Ishikawa (cell line): ENCODE measurements at regions not wholly inside any gene's neighbourhood (a gene's known extent, or its start where the extent isn't known, plus 50 kb on each side); places are given as distances from the start of the nearest gene placed in this dataset.
A peak's percentile ranks its signal among the peaks of the same experiment; 100 is the strongest.

Source experiments
- CEBPB ChIP-seq: IDR thresholded peaks from 2 replicates; pipeline ENCODE4 v1.6.1; 2012
- CREB1 ChIP-seq: IDR thresholded peaks from 2 replicates; pipeline ENCODE4 v1.6.1; 2012; ENCODE audit warnings: low read depth
- EGR1 ChIP-seq: IDR thresholded peaks from 2 replicates; pipeline ENCODE4 v1.6.1; 2012
- EP300 ChIP-seq: IDR thresholded peaks from 2 replicates; pipeline ENCODE4 v1.6.1; 2012; ENCODE audit warnings: borderline replicate concordance
- FOXM1 ChIP-seq: IDR thresholded peaks from 2 replicates; pipeline ENCODE4 v1.6.1; 2012; ENCODE audit warnings: low read depth, borderline replicate concordance
- NFIC ChIP-seq: IDR thresholded peaks from 2 replicates; pipeline ENCODE4 v1.6.1; 2012
- RAD21 ChIP-seq: IDR thresholded peaks from 2 replicates; pipeline ENCODE4 v1.6.1; 2012; ENCODE audit warnings: low read depth
- TAF1 ChIP-seq: IDR thresholded peaks from 2 replicates; pipeline ENCODE4 v1.6.1; 2012; ENCODE audit warnings: low read depth, mild to moderate bottlenecking
- TCF12 ChIP-seq: IDR thresholded peaks from 2 replicates; pipeline ENCODE4 v1.6.1; 2012; ENCODE audit warnings: low read depth
- TEAD4 ChIP-seq: IDR thresholded peaks from 2 replicates; pipeline ENCODE4 v1.6.1; 2012
- YY1 ChIP-seq: IDR thresholded peaks from 2 replicates; pipeline ENCODE4 v1.6.1; 2012; ENCODE audit warnings: low read depth
- ZBTB7A ChIP-seq: IDR thresholded peaks from 2 replicates; pipeline ENCODE4 v1.6.1; 2012; ENCODE audit warnings: low read depth
- TF ChIP-seq, protein P1 (sequence below): IDR thresholded peaks from 2 replicates; pipeline ENCODE4 v1.6.1; 2012
- TF ChIP-seq, protein P2 (sequence below): IDR thresholded peaks from 2 replicates; pipeline ENCODE4 v1.6.1; 2012; ENCODE audit warnings: low read depth, mild to moderate bottlenecking
- TF ChIP-seq, protein P3 (sequence below): IDR thresholded peaks from 2 replicates; pipeline ENCODE4 v1.6.1; 2012

DNA sequence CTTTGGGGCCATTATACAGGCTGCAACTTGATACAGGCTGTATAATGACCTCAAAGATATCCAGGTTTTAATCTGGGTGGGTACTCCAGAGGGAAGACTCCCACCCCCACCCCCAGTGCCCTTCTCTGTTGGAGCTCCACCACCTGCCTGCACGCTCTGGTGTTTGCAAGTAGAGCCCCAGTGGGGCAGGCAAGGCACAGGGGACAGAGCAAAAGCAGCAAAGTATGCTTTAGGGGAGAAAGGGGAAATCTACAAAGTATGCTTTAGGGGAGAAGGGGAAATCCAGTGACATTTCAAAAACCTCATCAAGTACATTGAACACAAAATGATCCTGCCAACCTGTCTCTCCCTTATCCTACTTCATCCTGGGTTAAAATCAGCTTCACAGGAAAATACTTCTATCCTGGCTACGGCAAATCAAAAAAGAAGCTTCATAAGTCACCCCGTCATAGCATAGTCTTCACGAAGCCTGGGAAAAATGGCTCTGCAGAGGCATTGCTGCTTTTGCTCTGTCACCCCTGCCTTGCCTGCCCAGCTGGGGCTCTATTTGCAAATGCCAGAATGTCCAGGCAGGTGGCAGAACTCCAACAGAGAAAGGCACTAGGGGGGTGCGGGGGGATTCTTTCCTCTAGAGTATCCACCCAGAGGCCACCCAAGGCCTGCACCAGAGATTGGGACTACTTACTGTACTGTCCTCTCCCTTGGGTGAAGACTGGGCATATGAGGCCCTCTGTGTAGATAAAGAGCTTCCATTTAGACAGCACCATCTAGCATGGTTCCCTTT lies 60.9 kb upstream of the ATP11B start:
- no peak for TF ChIP-seq CEBPB

DNA sequence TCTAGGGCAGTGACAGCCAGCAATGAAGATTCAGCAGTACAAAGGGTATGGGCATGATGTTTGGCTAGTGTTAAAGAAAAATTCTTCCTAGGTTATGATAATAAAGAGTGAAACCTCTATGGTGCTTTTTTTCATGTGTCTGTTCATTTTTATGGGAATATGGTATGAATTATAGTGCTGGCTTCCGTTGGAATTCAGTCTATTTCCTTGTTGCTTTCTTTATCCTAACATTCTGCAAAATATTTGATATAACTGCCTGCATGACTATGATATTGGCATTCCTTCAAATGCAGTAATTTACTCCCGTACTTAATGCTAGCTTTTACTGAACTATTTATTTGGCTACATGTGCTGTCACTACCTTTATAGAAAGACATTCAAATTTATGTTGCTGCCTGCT lies 57.6 kb upstream of the ATP11B start:
- TF ChIP-seq CREB1 (no peak), NFIC (no peak), RAD21 (no peak), TCF12 (no peak), TEAD4 (no peak), FOXM1 (no peak), TAF1 (no peak), CEBPB (no peak), EP300 (no peak), YY1 (no peak), ZBTB7A (no peak), EGR1 (no peak)
- TF ChIP-seq, protein P1, sequence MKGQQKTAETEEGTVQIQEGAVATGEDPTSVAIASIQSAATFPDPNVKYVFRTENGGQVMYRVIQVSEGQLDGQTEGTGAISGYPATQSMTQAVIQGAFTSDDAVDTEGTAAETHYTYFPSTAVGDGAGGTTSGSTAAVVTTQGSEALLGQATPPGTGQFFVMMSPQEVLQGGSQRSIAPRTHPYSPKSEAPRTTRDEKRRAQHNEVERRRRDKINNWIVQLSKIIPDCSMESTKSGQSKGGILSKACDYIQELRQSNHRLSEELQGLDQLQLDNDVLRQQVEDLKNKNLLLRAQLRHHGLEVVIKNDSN: no peak
- TF ChIP-seq, protein P2, sequence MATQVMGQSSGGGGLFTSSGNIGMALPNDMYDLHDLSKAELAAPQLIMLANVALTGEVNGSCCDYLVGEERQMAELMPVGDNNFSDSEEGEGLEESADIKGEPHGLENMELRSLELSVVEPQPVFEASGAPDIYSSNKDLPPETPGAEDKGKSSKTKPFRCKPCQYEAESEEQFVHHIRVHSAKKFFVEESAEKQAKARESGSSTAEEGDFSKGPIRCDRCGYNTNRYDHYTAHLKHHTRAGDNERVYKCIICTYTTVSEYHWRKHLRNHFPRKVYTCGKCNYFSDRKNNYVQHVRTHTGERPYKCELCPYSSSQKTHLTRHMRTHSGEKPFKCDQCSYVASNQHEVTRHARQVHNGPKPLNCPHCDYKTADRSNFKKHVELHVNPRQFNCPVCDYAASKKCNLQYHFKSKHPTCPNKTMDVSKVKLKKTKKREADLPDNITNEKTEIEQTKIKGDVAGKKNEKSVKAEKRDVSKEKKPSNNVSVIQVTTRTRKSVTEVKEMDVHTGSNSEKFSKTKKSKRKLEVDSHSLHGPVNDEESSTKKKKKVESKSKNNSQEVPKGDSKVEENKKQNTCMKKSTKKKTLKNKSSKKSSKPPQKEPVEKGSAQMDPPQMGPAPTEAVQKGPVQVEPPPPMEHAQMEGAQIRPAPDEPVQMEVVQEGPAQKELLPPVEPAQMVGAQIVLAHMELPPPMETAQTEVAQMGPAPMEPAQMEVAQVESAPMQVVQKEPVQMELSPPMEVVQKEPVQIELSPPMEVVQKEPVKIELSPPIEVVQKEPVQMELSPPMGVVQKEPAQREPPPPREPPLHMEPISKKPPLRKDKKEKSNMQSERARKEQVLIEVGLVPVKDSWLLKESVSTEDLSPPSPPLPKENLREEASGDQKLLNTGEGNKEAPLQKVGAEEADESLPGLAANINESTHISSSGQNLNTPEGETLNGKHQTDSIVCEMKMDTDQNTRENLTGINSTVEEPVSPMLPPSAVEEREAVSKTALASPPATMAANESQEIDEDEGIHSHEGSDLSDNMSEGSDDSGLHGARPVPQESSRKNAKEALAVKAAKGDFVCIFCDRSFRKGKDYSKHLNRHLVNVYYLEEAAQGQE: no peak
- TF ChIP-seq, protein P3, sequence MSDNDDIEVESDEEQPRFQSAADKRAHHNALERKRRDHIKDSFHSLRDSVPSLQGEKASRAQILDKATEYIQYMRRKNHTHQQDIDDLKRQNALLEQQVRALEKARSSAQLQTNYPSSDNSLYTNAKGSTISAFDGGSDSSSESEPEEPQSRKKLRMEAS: no peak

DNA sequence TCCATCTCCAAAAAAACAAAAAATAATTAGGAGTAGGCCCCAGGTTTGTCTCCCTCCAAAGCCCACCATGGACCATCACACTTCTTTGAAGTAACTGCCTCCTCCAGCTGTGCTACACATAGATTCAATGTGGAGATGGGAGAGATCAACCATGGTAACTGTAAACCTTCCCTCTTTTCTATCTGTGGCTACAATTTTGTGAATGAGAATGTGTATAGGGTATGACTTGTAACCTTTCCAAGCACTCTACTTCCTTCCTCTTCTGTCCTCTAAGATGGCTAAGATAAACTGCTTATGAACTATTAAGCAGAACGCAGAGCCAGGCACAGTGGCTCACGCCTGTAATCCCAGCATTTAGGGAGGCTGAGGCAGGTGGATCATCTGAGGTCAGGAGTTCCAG lies 55.5 kb upstream of the ATP11B start:
- TF ChIP-seq RAD21: no peak
- no peak for TF ChIP-seq CEBPB

DNA sequence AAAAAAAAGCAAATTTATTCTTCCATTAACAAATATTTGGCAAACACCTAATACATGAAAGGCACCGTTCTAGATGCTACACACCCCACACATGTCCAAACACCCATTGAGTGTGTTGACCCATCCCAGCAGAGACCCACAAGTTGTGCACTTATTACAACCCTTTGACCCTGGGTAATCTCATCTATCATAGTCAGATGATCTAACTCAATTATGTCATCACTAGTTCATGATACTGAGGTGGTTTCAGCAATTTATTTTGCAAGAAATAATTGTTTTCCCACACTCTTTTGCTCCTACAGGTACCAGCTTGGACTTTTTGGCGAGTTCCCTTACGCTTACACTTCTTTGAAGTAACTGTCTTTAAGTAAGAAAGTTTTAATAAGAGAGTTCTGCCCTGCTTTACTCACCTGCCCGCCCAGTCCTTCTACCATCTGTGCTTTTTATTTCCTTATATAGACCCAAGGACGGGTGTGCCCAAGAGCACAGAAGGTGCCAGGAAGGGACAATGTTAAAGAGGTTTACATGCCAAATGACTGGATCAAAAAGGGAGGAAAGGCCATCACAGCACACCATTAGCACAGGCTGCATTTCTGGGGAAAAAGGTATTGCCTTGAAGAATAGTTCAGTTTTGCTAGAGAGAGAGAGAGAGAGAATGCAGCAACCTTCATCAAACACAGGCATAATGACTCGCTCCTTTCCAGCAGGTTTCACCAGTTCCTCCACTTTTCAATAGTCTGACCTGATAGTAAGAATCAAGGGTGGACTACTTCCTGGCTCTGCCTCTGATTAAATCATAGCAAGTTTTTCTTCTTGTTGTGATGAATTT lies 54.5 kb upstream of the ATP11B start:
- no peak for TF ChIP-seq TAF1
- 0 out of 2 replicates have a peak, but pooled peaks have one; percentile 32 for TF ChIP-seq TCF12
- TF ChIP-seq, protein P2: no peak
- TF ChIP-seq, protein P3: peak; percentile 46; the same call in 1 of the 2 replicates
- no peak for TF ChIP-seq EP300
- TF ChIP-seq ZBTB7A: no peak
- TF ChIP-seq, protein P1: no peak
- no peak for TF ChIP-seq RAD21
- no peak for TF ChIP-seq EGR1
- no peak for TF ChIP-seq CREB1
- TF ChIP-seq FOXM1: peak; percentile 39; the same call in 1 of the 2 replicates
- TF ChIP-seq CEBPB: 0 out of 2 replicates have a peak, but pooled peaks have one; percentile 23
- TF ChIP-seq TEAD4: peak; percentile 53; the same call in 1 of the 2 replicates
- 0 out of 2 replicates have a peak, but pooled peaks have one; percentile 17 for TF ChIP-seq YY1

DNA sequence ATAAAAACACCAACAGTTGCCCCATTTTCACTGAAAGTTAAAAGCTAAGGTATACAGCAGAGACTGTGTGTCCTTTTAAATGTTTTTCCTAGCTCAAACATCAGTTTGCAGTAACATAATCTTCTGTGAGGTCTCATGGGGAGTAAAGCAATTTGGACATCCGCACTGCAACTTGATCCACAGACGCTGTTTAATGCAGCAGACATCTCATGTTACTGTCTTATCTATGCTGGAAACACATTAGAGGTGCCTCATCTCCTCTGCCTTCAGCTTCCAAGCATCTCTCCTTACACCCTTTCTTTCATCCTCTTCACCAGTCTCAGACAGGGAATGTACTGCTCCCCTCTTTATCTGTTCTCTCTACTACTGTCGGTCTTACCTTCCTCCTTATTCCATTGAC lies 53.7 kb upstream of the ATP11B start:
- TF ChIP-seq TAF1 (no peak), TCF12 (no peak), EGR1 (no peak), EP300 (no peak), YY1 (no peak), NFIC (no peak), FOXM1 (no peak), RAD21 (no peak), ZBTB7A (no peak), CEBPB (no peak)
- TF ChIP-seq, protein P1: no peak
- TF ChIP-seq, protein P2: no peak
